ENCODE measurements at regions not wholly inside any gene's neighbourhood (a gene's known extent, or its start where the extent isn't known, plus 50 kb on each side); places are given as distances from the start of the nearest gene placed in this dataset.

- no peak for DNase-seq (ENCODE audit: low spot score)
Measured at GRCh38 chr7:81648716-81649115, 121.1 kb downstream of the HGF start.

- no peak for DNase-seq (ENCODE audit: low spot score)
Measured at GRCh38 chr7:81645435-81645834, 124.4 kb downstream of the HGF start.

GRCh38 chr7:81641873-81642272 lies 128.0 kb downstream of the HGF start:
- no peak for DNase-seq (ENCODE audit: low spot score)

- no peak for DNase-seq (ENCODE audit: low spot score)
Measured at GRCh38 chr7:81638198-81638597, 131.6 kb downstream of the HGF start.

GRCh38 chr7:81637534-81637933 lies 132.3 kb downstream of the HGF start:
- no peak for DNase-seq (ENCODE audit: low spot score)

GRCh38 chr7:81632418-81632817 lies 137.4 kb downstream of the HGF start:
- DNase-seq (ENCODE audit: low spot score) = no peak

GRCh38 chr7:81630600-81630999 lies 139.2 kb downstream of the HGF start:
- DNase-seq (ENCODE audit: low spot score) = no peak

GRCh38 chr7:81629702-81630101 lies 140.1 kb downstream of the HGF start:
- no peak for DNase-seq (ENCODE audit: low spot score)

- DNase-seq (ENCODE audit: low spot score) = no peak
Measured at GRCh38 chr7:81628951-81629350, 140.9 kb downstream of the HGF start.

GRCh38 chr7:81627536-81628287 lies 142.1 kb downstream of the HGF start:
- no peak for DNase-seq (ENCODE audit: low spot score)

- DNase-seq (ENCODE audit: low spot score) = no peak
Measured at GRCh38 chr7:81626008-81626407, 143.8 kb downstream of the HGF start.

GRCh38 chr7:81624650-81625631 lies 144.9 kb downstream of the HGF start:
- no peak for DNase-seq (ENCODE audit: low spot score)

GRCh38 chr7:81624021-81624592 lies 145.7 kb downstream of the HGF start:
- no peak for DNase-seq (ENCODE audit: low spot score)

- DNase-seq (ENCODE audit: low spot score) = no peak
Measured at GRCh38 chr7:81623251-81623855, 146.5 kb downstream of the HGF start.

GRCh38 chr7:81621893-81622292 lies 148.0 kb downstream of the HGF start:
- no peak for DNase-seq (ENCODE audit: low spot score)

- no peak for DNase-seq (ENCODE audit: low spot score)
Measured at GRCh38 chr7:81618396-81619014, 151.3 kb downstream of the HGF start.

GRCh38 chr7:81616951-81617350 lies 152.9 kb downstream of the HGF start:
- DNase-seq (ENCODE audit: low spot score) = no peak

- DNase-seq (ENCODE audit: low spot score) = no peak
Measured at GRCh38 chr7:81611805-81612204, 158.0 kb downstream of the HGF start.

GRCh38 chr7:81611040-81611439 lies 158.8 kb downstream of the HGF start:
- no peak for DNase-seq (ENCODE audit: low spot score)

GRCh38 chr7:81608748-81609382 lies 161.0 kb downstream of the HGF start:
- DNase-seq (ENCODE audit: low spot score) = no peak

GRCh38 chr7:81607987-81608386 lies 161.9 kb downstream of the HGF start:
- DNase-seq (ENCODE audit: low spot score) = no peak
